Ovary (tissue), 7 donors: ENCODE measurements at regions not wholly inside any gene's neighbourhood (a gene's known extent, or its start where the extent isn't known, plus 50 kb on each side); places are given as distances from the start of the nearest gene placed in this dataset.

Experiments used
- DNase-seq, 5 donors: peaks; one replicate each; pipeline ENCODE4 v3.0.0-alpha.2; 2019 to 2020
- H3K27ac ChIP-seq, 2 donors: fragments of 200-600 bp; one replicate each; pipeline versions ENCODE4 v1.5.1 to v1.8.0; 2019 to 2022
- H3K27me3 ChIP-seq: fragments of 200-600 bp; one replicate; pipeline ENCODE4 v1.8.0; 2022
- H3K36me3 ChIP-seq: fragments of 200-600 bp; sonication (generic); one replicate; pipeline ENCODE4 v1.5.1; 2019
- H3K4me1 ChIP-seq: one replicate; pipeline ENCODE4 v1.8.1; 2013; ENCODE audit warnings: mild to moderate bottlenecking, moderate library complexity; ENCODE audit not compliant: insufficient read depth
- H3K4me3 ChIP-seq: fragments of 200-600 bp; sonication (generic); one replicate; pipeline ENCODE4 v1.5.1; 2017
- H3K9me3 ChIP-seq, 2 donors: fragments of 200-600 bp in 1 of 2; sonication (generic) in 1 of 2; one replicate each; pipeline versions ENCODE4 v1.5.1 to v1.8.1; 2013 to 2019; ENCODE audit warnings: mild to moderate bottlenecking in 1 of 2, moderate library complexity in 1 of 2
- EP300 ChIP-seq: sonication (generic); formaldehyde crosslinking; IDR thresholded peaks from one replicate; pipeline ENCODE4 v1.6.1; 2017; ENCODE audit warnings: antibody characterized with exemption
- POLR2A ChIP-seq: fragments of 450-650 bp; IDR thresholded peaks from one replicate; pipeline ENCODE4 v1.6.1; 2017; ENCODE audit warnings: antibody characterized with exemption, mild to moderate bottlenecking, moderate library complexity
- WGBS, 3 donors: extraction: QIAGEN DNeasy Blood & Tissue Kit in 1 of 3; methylation state at CpG; one replicate each; pipeline versions ENCODE4 v1.1.5 to v1.1.7; 2013 to 2017; 5-methylcytosine and 5-hydroxymethylcytosine counted together
- intact Hi-C, 4 donors: fragments of 100-400 bp; cut with DNase I; formaldehyde crosslinking; loops; one replicate each; pipeline versions ENCODE4 v1.11.0 to v1.15.1; 2022 to 2023
- TF ChIP-seq, protein P1 (sequence below), 3 donors: fragments of 450-650 bp in 2 of 3; fragments of 200-600 bp in 1 of 3; IDR thresholded peaks; one replicate each; pipeline versions ENCODE4 v1.5.1 to v1.8.0; 2016 to 2022; ENCODE audit warnings: antibody characterized with exemption in 3 of 3, mild to moderate bottlenecking in 1 of 3
- donor health status: DM: no; HTN: no; CAD: no; lungs with moderate emphysema.
- donor health status: DM: no; HTN: no; CAD: no.
- donor health status: Bipolar disorder and iron deficiency.
- donor health status: DM: no; HTN: no; CAD: no.
- donor health status: DM: yes; HTN: yes; CAD: no.

DNA sequence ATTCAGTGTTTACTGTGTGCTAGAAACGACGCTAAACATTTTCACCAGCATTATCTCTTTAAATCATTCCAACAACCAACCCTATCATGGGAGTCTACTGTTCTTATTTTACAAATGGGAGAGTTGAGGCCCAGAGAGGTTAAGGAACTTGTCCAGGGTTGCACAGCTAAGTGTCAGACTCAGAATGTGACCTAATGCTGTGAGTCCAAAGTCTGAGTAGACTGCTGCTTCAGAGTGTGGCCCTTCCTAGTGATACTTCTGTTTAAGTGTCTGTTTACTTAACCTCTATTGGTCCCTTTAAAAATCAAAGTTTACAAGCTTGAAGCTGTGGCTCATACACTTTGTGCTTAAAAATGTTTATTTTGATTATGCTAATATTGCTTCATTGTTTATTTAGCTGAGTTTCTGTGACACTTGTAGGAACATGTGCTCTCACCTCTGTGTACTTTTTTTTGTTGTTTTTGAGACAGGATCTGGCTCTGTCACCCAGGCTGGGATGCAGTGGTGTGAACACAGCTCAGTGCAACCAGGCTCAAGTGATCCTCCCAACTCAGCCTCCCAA is 84.4 kb upstream of the SYPL1 start:
- Histone ChIP-seq H3K4me1 (peaks cover 1% of the 10 kb centered on the region), H3K4me3 (no peak overlapping the region), H3K9me3 (no peaks in the 10 kb centered on the region), H3K36me3 (no peaks in the 10 kb centered on the region), H3K27me3 (no peaks in the 10 kb centered on the region), H3K27ac (no peak overlapping the region)
- 80 to 88% (median 81%) methylated on average over 2 of the region's 2 CpGs for WGBS, 3 donors
- DNase-seq: no peak
- intact Hi-C loops: no loop called here
- no peak for TF ChIP-seq EP300
- no peak for TF ChIP-seq POLR2A
- TF ChIP-seq, protein P1, sequence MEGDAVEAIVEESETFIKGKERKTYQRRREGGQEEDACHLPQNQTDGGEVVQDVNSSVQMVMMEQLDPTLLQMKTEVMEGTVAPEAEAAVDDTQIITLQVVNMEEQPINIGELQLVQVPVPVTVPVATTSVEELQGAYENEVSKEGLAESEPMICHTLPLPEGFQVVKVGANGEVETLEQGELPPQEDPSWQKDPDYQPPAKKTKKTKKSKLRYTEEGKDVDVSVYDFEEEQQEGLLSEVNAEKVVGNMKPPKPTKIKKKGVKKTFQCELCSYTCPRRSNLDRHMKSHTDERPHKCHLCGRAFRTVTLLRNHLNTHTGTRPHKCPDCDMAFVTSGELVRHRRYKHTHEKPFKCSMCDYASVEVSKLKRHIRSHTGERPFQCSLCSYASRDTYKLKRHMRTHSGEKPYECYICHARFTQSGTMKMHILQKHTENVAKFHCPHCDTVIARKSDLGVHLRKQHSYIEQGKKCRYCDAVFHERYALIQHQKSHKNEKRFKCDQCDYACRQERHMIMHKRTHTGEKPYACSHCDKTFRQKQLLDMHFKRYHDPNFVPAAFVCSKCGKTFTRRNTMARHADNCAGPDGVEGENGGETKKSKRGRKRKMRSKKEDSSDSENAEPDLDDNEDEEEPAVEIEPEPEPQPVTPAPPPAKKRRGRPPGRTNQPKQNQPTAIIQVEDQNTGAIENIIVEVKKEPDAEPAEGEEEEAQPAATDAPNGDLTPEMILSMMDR (IDR thresholded peaks at IDR 0.05): no peak

DNA sequence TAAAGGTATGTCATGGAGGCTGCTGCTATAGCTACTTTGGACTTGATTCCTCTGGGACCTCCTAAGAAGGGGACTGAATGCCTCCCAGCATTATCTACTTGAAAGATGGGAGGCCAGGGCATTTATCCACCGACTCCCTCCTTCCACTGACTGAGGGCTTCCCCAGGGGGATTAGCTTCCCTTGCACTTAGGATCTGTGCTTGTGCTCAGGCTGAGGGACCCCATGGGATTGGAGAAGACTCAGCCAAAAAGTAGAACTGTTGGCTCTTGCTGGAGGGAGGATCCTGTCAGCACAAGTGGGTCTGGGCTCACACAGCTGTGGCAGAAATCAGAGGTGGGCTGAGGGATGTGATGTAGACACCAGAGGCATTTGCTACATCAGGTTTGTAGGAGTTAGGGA is 81.5 kb upstream of the SYPL1 start:
- intact Hi-C loops: no loop called here
- Histone ChIP-seq H3K27ac (no peak overlapping the region), H3K9me3 (no peaks in the 10 kb centered on the region), H3K4me3 (no peak overlapping the region), H3K36me3 (no peaks in the 10 kb centered on the region), H3K4me1 (no peaks in the 10 kb centered on the region), H3K27me3 (no peaks in the 10 kb centered on the region)
- no peak for DNase-seq
- 51 to 71% (median 56%) methylated on average over 1 of the region's 1 CpG for WGBS, 3 donors
- TF ChIP-seq EP300 (no peak), POLR2A (no peak)
- TF ChIP-seq, protein P1 (IDR thresholded peaks at IDR 0.05): no peak

DNA sequence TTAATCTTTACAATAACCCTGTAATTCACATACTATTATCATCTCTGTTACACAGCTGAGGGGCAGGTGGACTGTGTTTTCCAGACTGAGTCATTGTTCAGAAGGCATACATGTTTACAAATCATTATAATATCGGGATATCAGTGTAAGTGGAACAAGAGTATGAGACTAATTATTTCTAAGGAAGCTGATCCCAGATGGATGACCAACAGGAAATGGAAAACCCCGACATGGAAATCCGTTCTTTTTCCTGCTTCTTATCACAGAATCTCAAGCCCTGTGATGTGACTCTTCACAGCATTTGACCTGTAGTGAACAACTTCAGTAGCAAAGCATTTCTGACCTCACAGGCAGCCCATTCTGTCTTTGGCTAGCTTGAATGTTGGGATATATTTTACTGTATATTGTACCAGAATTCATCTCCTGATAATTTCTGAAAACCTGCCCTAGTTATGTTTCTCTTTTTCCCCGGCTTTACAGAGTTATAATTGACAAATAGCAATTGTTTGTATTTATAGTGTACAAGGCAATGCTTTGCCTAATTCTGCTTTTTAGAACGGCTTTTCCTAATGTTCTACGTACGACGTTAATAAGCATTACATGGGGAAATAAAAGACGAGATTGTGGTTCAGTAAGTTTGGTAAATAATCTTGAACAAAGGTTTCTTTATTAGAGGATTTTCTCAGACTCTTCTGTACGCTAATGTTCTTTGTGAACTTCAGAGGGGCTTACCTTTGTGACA is 78.6 kb upstream of the SYPL1 start:
- no peaks in the 10 kb centered on the region for H3K27me3 ChIP-seq
- H3K4me3 ChIP-seq: no peak overlapping the region
- no peaks in the 10 kb centered on the region for H3K4me1 ChIP-seq
- intact Hi-C loops: no loop called here
- DNase-seq: no peak
- TF ChIP-seq, protein P1 (IDR thresholded peaks at IDR 0.05): no peak
- TF ChIP-seq POLR2A: no peak
- no peak for TF ChIP-seq EP300
- H3K36me3 ChIP-seq: no peaks in the 10 kb centered on the region
- WGBS, 3 donors: 77 to 81% (median 80%) methylated on average over 10 of the region's 10 CpGs
- no peak overlapping the region for H3K27ac ChIP-seq
- no peaks in the 10 kb centered on the region for H3K9me3 ChIP-seq

DNA sequence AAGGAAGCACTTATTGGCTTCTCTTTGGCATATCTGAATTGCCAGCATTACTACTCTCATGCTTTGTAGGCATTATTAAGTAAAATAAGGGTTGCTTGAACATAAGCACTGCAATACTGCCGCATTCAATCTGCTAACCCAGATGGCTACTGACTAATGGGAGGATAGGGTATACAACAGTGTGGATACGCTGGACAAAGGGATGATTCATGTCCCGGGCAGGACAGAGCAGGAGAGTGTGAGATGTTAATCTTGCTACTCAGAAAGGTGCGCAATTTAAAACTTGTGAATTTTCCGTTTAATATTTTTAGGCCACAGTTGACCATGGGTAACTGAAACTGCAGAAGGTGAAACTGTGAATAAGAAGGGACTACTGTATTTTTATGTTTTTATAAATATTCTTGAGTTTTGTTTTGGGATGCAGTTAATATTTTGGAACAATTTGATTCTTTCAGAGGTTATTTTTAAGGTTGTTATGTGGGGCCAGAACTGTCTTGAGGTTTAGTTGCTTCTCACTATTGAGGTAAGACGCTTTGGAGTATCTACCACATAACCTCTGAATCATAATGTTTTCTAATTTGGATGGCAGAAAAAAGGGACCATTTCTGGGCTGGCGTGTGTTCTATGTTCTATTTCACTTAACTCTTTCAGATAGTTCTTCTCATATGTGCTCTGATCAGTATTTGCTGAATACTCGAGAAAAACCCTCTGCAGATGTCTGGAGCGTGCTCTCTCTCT is 75.7 kb upstream of the SYPL1 start:
- H3K9me3 ChIP-seq: no peaks in the 10 kb centered on the region
- no peaks in the 10 kb centered on the region for H3K4me1 ChIP-seq
- no peak overlapping the region for H3K27ac ChIP-seq
- intact Hi-C loops: no loop called here
- H3K27me3 ChIP-seq: no peaks in the 10 kb centered on the region
- no peaks in the 10 kb centered on the region for H3K36me3 ChIP-seq
- no peak overlapping the region for H3K4me3 ChIP-seq
- TF ChIP-seq, protein P1 (IDR thresholded peaks at IDR 0.05): no peak
- TF ChIP-seq EP300: no peak
- no peak for TF ChIP-seq POLR2A
- 65 to 70% (median 68%) methylated on average over 9 of the region's 9 CpGs for WGBS, 3 donors
- DNase-seq: no peak
